CD4-positive, alpha-beta memory T cell (primary cell): ENCODE measurements at regions not wholly inside any gene's neighbourhood (a gene's known extent, or its start where the extent isn't known, plus 50 kb on each side); places are given as distances from the start of the nearest gene placed in this dataset.

Experiments
- CTCF ChIA-PET: fragments of 350-600 bp; sonication (Branson Sonifier 250); formaldehyde crosslinking; loops from one replicate; lab custom pipeline; 2021; ENCODE audit warnings: inconsistent platforms; ENCODE audit not compliant: partially characterized antibody; lab: Charles Lee
- POLR2A ChIA-PET: fragments of 350-600 bp; sonication (Branson Sonifier 250); formaldehyde crosslinking; loops from one replicate; lab custom pipeline; 2021; ENCODE audit not compliant: partially characterized antibody; lab: Charles Lee
- DNase-seq, 5 donors: peaks; one replicate each; pipeline versions ENCODE4 v3.0.0 to v3.0.0-alpha.2; 2020 to 2022; ENCODE audit warnings: mixed read lengths in 1 of 5
- H3K27ac ChIP-seq: one replicate; pipeline ENCODE4 v1.7.0; 2013; ENCODE audit warnings: low read depth, low read length
- H3K27me3 ChIP-seq: 2 replicates; pipeline ENCODE4 v1.7.0; 2013; ENCODE audit warnings: mild to moderate bottlenecking, low read length, moderate library complexity; ENCODE audit not compliant: insufficient read depth
- H3K36me3 ChIP-seq: 2 replicates; pipeline ENCODE4 v1.7.0; 2013; ENCODE audit warnings: mild to moderate bottlenecking, low read length, moderate library complexity; ENCODE audit not compliant: insufficient read depth
- H3K4me1 ChIP-seq: 2 replicates; pipeline ENCODE4 v1.7.0; 2013; ENCODE audit warnings: mild to moderate bottlenecking, low read length, moderate library complexity; ENCODE audit not compliant: insufficient read depth
- H3K4me3 ChIP-seq, 2 donors: one replicate each; pipeline ENCODE4 v1.7.0; 2013; ENCODE audit warnings: low read length in 2 of 2, mild to moderate bottlenecking in 1 of 2
- H3K9me3 ChIP-seq, 2 donors: one replicate each; pipeline ENCODE4 v1.7.0; 2013; ENCODE audit warnings: low read length in 2 of 2, control low read depth in 1 of 2; ENCODE audit not compliant: control insufficient read depth in 1 of 2
- H3K27ac Mint-ChIP-seq, 7 donors: one replicate each; pipeline ENCODE4 v1.8.0; 2020 to 2021; ENCODE audit warnings: mixed read lengths in 7 of 7, mild to moderate bottlenecking in 6 of 7, inconsistent platforms in 3 of 7, moderate library complexity in 3 of 7
- H3K27me3 Mint-ChIP-seq, 2 donors: one replicate each; pipeline ENCODE4 v1.8.0; 2020 to 2021; ENCODE audit warnings: mixed read lengths in 2 of 2
- H3K36me3 Mint-ChIP-seq, 2 donors: one replicate each; pipeline ENCODE4 v1.8.0; 2020 to 2021; ENCODE audit warnings: mixed read lengths in 2 of 2, inconsistent platforms in 1 of 2, mild to moderate bottlenecking in 1 of 2
- H3K4me1 Mint-ChIP-seq, 4 donors: one replicate each; pipeline ENCODE4 v1.8.0; 2020 to 2021; ENCODE audit warnings: mixed read lengths in 4 of 4, mild to moderate bottlenecking in 1 of 4
- H3K4me3 Mint-ChIP-seq, 8 donors: one replicate each; pipeline ENCODE4 v1.8.0; 2020 to 2021; ENCODE audit warnings: mixed read lengths in 8 of 8, mild to moderate bottlenecking in 7 of 8, moderate library complexity in 6 of 8, inconsistent platforms in 3 of 8
- H3K9me3 Mint-ChIP-seq, 8 donors: one replicate each; pipeline ENCODE4 v1.8.0; 2020 to 2021; ENCODE audit warnings: mixed read lengths in 8 of 8, mild to moderate bottlenecking in 5 of 8, inconsistent platforms in 3 of 8, moderate library complexity in 1 of 8
- intact Hi-C: fragments of 100-400 bp; cut with micrococcal nuclease; formaldehyde crosslinking; loops from one replicate; pipeline ENCODE4 v1.15.1; 2023

- no peaks in the 10 kb centered on the region for H3K36me3 ChIP-seq
- intact Hi-C loops, result no loop called here
- H3K4me1 ChIP-seq, result no peaks in the 10 kb centered on the region
- H3K27ac ChIP-seq, result no peak overlapping the region
- H3K9me3 ChIP-seq, result no peaks in the 10 kb centered on the region
- DNase-seq, result no peak
- H3K9me3 Mint-ChIP-seq, result peaks cover 0 to 10% (median under 1%) of the 10 kb centered on the region in 8 donors
- H3K4me1 Mint-ChIP-seq, result no peaks in the 10 kb centered on the region
- POLR2A ChIA-PET, result no interaction called here
- CTCF ChIA-PET, result no interaction called here
- no peaks in the 10 kb centered on the region for H3K27me3 ChIP-seq
- H3K4me3 ChIP-seq, result no peak overlapping the region
- no peak overlapping the region for H3K4me3 Mint-ChIP-seq
- H3K27ac Mint-ChIP-seq, result no peak overlapping the region
- no peaks in the 10 kb centered on the region for H3K27me3 Mint-ChIP-seq
- no peaks in the 10 kb centered on the region for H3K36me3 Mint-ChIP-seq
Measured at GRCh38 chr3:168427835-168428475, 332.2 kb upstream of the GOLIM4 start.

GRCh38 chr3:168427156-168427555 is 331.4 kb upstream of the GOLIM4 start:
- Mint-ChIP-seq H3K4me1 (no peaks in the 10 kb centered on the region), H3K4me3 (no peak overlapping the region), H3K36me3 (no peaks in the 10 kb centered on the region), H3K9me3 (peaks cover 0 to 6% (median 0%) of the 10 kb centered on the region in 8 donors), H3K27me3 (no peaks in the 10 kb centered on the region), H3K27ac (no peak overlapping the region)
- no peak for DNase-seq
- Histone ChIP-seq H3K27ac (no peak overlapping the region), H3K4me3 (no peak overlapping the region), H3K36me3 (no peaks in the 10 kb centered on the region), H3K4me1 (no peaks in the 10 kb centered on the region), H3K9me3 (no peaks in the 10 kb centered on the region), H3K27me3 (no peaks in the 10 kb centered on the region)
- CTCF ChIA-PET, result no interaction called here
- POLR2A ChIA-PET, result no interaction called here
- intact Hi-C loops, result no loop called here

DNA sequence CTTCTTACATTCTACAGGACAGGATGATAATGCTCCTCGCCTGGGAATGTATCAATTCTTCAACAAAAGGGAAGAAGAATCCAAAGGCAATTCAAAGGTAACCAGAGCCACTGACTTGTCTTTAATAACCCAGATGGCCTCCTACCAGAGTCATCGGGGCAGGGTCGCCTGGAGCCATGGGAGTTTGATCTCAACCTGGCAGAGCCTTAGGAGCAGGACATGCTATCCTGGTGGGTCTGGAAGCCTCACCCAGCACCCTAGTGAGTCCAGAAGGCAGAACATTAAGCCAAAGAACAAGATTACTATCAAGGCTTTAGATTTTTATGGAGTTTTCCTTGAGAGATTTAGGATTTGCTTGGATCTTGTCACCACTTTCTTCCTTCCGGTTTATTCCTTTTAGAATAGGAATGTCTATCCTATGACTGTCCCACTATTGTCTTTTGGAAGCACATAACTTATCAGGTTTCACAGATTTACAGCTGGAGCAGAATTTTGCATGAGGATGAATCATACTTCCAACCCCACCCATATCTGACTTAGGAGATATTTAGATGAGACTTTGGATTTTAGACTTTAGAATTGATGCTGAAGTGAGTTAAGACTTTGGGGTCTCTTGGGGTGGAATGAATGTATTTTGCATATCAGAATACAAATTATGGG is 330.3 kb upstream of the GOLIM4 start:
- no peaks in the 10 kb centered on the region for H3K36me3 ChIP-seq
- no peaks in the 10 kb centered on the region for H3K4me1 Mint-ChIP-seq
- H3K27ac Mint-ChIP-seq, result no peak overlapping the region
- no peak overlapping the region for H3K4me3 Mint-ChIP-seq
- no peaks in the 10 kb centered on the region for H3K36me3 Mint-ChIP-seq
- no peaks in the 10 kb centered on the region for H3K9me3 ChIP-seq
- H3K27ac ChIP-seq, result no peak overlapping the region
- H3K27me3 Mint-ChIP-seq, result no peaks in the 10 kb centered on the region
- DNase-seq, result no peak
- CTCF ChIA-PET, result no interaction called here
- intact Hi-C loops, result no loop called here
- H3K9me3 Mint-ChIP-seq, result peaks cover 0 to 5% (median 0%) of the 10 kb centered on the region in 8 donors
- no peak overlapping the region for H3K4me3 ChIP-seq
- POLR2A ChIA-PET, result no interaction called here
- no peaks in the 10 kb centered on the region for H3K27me3 ChIP-seq
- no peaks in the 10 kb centered on the region for H3K4me1 ChIP-seq

DNA sequence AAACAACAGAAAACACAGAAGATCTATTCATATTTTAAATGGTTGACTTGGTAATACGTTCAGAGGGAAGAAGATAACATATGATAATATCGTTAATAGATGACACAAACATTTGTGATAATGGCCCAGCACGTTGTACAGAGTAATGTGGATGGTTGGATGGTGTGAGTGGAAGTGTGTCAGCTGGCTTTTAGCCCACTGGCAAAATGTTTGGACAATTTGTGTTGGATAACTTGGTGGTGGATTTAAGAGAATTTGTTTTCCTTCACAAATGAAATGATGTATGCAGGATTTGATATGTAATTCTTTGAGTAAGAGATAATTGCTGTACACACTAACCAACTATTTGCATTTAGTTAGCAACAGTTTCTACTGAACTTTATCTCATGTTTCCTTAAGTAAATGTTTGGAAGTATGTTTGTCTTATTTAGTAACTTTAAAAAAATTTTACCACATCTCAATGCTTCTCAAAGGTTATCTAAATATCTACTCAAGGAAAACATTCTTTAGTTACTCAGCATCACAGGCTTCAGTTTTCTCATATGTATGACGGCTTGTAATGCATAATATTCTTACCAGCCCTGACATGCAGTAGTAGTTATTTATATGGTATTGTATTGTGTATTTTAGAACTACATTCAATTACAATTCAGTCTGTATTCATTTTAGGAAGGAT is 328.5 kb upstream of the GOLIM4 start:
- H3K27ac ChIP-seq, result no peak overlapping the region
- intact Hi-C loops, result no loop called here
- ChIA-PET CTCF (no interaction called here), POLR2A (no interaction called here)
- DNase-seq, result no peak
- H3K9me3 ChIP-seq, result no peaks in the 10 kb centered on the region
- H3K36me3 ChIP-seq, result no peaks in the 10 kb centered on the region
- no peak overlapping the region for H3K4me3 Mint-ChIP-seq
- H3K4me1 Mint-ChIP-seq, result no peaks in the 10 kb centered on the region
- no peak overlapping the region for H3K4me3 ChIP-seq
- no peak overlapping the region for H3K27ac Mint-ChIP-seq
- H3K9me3 Mint-ChIP-seq, result peaks cover 0 to 7% (median 0%) of the 10 kb centered on the region in 8 donors
- no peaks in the 10 kb centered on the region for H3K27me3 Mint-ChIP-seq
- H3K27me3 ChIP-seq, result no peaks in the 10 kb centered on the region
- H3K4me1 ChIP-seq, result no peaks in the 10 kb centered on the region
- H3K36me3 Mint-ChIP-seq, result no peaks in the 10 kb centered on the region

- Histone ChIP-seq H3K36me3 (no peaks in the 10 kb centered on the region), H3K4me3 (no peak overlapping the region), H3K9me3 (no peaks in the 10 kb centered on the region), H3K27me3 (no peaks in the 10 kb centered on the region), H3K27ac (no peak overlapping the region), H3K4me1 (no peaks in the 10 kb centered on the region)
- Mint-ChIP-seq H3K4me1 (no peaks in the 10 kb centered on the region), H3K36me3 (no peaks in the 10 kb centered on the region), H3K9me3 (peaks cover 0 to 7% (median 0%) of the 10 kb centered on the region in 8 donors), H3K4me3 (no peak overlapping the region), H3K27ac (no peak overlapping the region), H3K27me3 (no peaks in the 10 kb centered on the region)
- ChIA-PET POLR2A (no interaction called here), CTCF (no interaction called here)
- intact Hi-C loops, result no loop called here
- DNase-seq, result no peak
Measured at GRCh38 chr3:168422843-168423242, 327.1 kb upstream of the GOLIM4 start.

DNA sequence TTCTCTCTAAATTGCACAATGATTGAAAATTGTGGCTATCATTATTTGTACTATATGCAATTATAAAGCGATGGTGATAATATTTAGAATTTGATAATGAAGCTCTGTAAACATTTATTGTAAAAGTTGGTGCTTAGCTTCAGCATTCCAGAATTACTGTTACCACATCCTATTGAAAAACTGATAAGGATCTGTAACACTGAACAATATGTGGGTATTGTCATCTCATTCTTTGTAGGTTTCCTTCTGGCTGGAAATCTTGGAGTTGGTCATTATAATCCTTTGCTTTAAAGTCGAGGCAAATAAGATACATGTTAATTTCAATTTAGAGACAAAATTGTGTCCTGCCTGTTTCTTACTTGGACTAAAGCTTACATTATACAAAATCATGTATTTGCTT is 323.4 kb upstream of the GOLIM4 start:
- Mint-ChIP-seq H3K27me3 (no peaks in the 10 kb centered on the region), H3K4me3 (no peak overlapping the region), H3K36me3 (no peaks in the 10 kb centered on the region), H3K9me3 (peaks cover 0 to 9% (median 2%) of the 10 kb centered on the region in 8 donors), H3K27ac (no peak overlapping the region), H3K4me1 (no peaks in the 10 kb centered on the region)
- intact Hi-C loops, result no loop called here
- POLR2A ChIA-PET, result no interaction called here
- Histone ChIP-seq H3K36me3 (no peaks in the 10 kb centered on the region), H3K4me3 (no peak overlapping the region), H3K9me3 (no peaks in the 10 kb centered on the region), H3K27me3 (no peaks in the 10 kb centered on the region), H3K27ac (no peak overlapping the region), H3K4me1 (no peaks in the 10 kb centered on the region)
- DNase-seq, result no peak
- CTCF ChIA-PET, result no interaction called here

- Histone ChIP-seq H3K9me3 (no peaks in the 10 kb centered on the region), H3K27ac (no peak overlapping the region), H3K36me3 (no peaks in the 10 kb centered on the region), H3K27me3 (no peaks in the 10 kb centered on the region), H3K4me3 (no peak overlapping the region), H3K4me1 (no peaks in the 10 kb centered on the region)
- H3K36me3 Mint-ChIP-seq, result no peaks in the 10 kb centered on the region
- no peak overlapping the region for H3K4me3 Mint-ChIP-seq
- intact Hi-C loops, result no loop called here
- no peaks in the 10 kb centered on the region for H3K4me1 Mint-ChIP-seq
- peaks cover 0 to 12% (median 2%) of the 10 kb centered on the region in 8 donors for H3K9me3 Mint-ChIP-seq
- no peak overlapping the region for H3K27ac Mint-ChIP-seq
- CTCF ChIA-PET, result no interaction called here
- no peak for DNase-seq
- H3K27me3 Mint-ChIP-seq, result no peaks in the 10 kb centered on the region
- POLR2A ChIA-PET, result no interaction called here
Measured at GRCh38 chr3:168417016-168417415, 321.3 kb upstream of the GOLIM4 start.
